ENCODE measurements at regions not wholly inside any gene's neighbourhood (a gene's known extent, or its start where the extent isn't known, plus 50 kb on each side); places are given as distances from the start of the nearest gene placed in this dataset.

- no peaks in the 10 kb centered on the region for H3K27me3 ChIP-seq (ENCODE audit: insufficient read depth, low read length)
- no peaks in the 10 kb centered on the region for H3K9me3 ChIP-seq (ENCODE audit: insufficient read depth, low read depth, low read length)
- 92% methylated on average over 2 of the region's 2 CpGs for WGBS
- H3K36me3 ChIP-seq (ENCODE audit: insufficient read depth, low read length) = no peaks in the 10 kb centered on the region
- no peak overlapping the region for H3K27ac ChIP-seq (ENCODE audit: low read depth, low read length)
- H3K4me1 ChIP-seq (ENCODE audit: insufficient read depth, low read length) = no peaks in the 10 kb centered on the region
- H3K4me3 ChIP-seq (ENCODE audit: low read length) = no peak overlapping the region
- H3K9ac ChIP-seq (ENCODE audit: low read depth, low read length) = no peak overlapping the region
Measured at GRCh38 chr4:81756042-81756441, 284.3 kb upstream of the RASGEF1B start.

GRCh38 chr4:81754169-81754568 is 282.5 kb upstream of the RASGEF1B start:
- H3K4me3 ChIP-seq (ENCODE audit: low read length) = no peak overlapping the region
- H3K27me3 ChIP-seq (ENCODE audit: insufficient read depth, low read length) = no peaks in the 10 kb centered on the region
- H3K9me3 ChIP-seq (ENCODE audit: insufficient read depth, low read depth, low read length) = no peaks in the 10 kb centered on the region
- H3K4me1 ChIP-seq (ENCODE audit: insufficient read depth, low read length) = no peaks in the 10 kb centered on the region
- H3K9ac ChIP-seq (ENCODE audit: low read depth, low read length) = no peak overlapping the region
- H3K36me3 ChIP-seq (ENCODE audit: insufficient read depth, low read length) = no peaks in the 10 kb centered on the region
- WGBS = 94% methylated on average over 4 of the region's 4 CpGs
- H3K27ac ChIP-seq (ENCODE audit: low read depth, low read length) = no peak overlapping the region

GRCh38 chr4:81751531-81752289 is 280.0 kb upstream of the RASGEF1B start:
- Histone ChIP-seq H3K9ac (ENCODE audit: low read depth, low read length) (no peak overlapping the region), H3K36me3 (ENCODE audit: insufficient read depth, low read length) (no peaks in the 10 kb centered on the region), H3K4me1 (ENCODE audit: insufficient read depth, low read length) (no peaks in the 10 kb centered on the region), H3K9me3 (ENCODE audit: insufficient read depth, low read depth, low read length) (no peaks in the 10 kb centered on the region), H3K27me3 (ENCODE audit: insufficient read depth, low read length) (no peaks in the 10 kb centered on the region), H3K4me3 (ENCODE audit: low read length) (no peak overlapping the region), H3K27ac (ENCODE audit: low read depth, low read length) (no peak overlapping the region)
- 93% methylated on average over 6 of the region's 6 CpGs for WGBS

GRCh38 chr4:81747242-81747930 is 275.7 kb upstream of the RASGEF1B start:
- Histone ChIP-seq H3K36me3 (ENCODE audit: insufficient read depth, low read length) (no peaks in the 10 kb centered on the region), H3K4me1 (ENCODE audit: insufficient read depth, low read length) (peaks cover 6% of the 10 kb centered on the region; the same call in 1 of the 2 replicates), H3K9me3 (ENCODE audit: insufficient read depth, low read depth, low read length) (no peaks in the 10 kb centered on the region), H3K4me3 (ENCODE audit: low read length) (no peak overlapping the region), H3K27me3 (ENCODE audit: insufficient read depth, low read length) (no peaks in the 10 kb centered on the region), H3K27ac (ENCODE audit: low read depth, low read length) (no peak overlapping the region), H3K9ac (ENCODE audit: low read depth, low read length) (no peak overlapping the region)
- 89% methylated on average over 2 of the region's 2 CpGs for WGBS

GRCh38 chr4:81746773-81747172 is 275.1 kb upstream of the RASGEF1B start:
- H3K36me3 ChIP-seq (ENCODE audit: insufficient read depth, low read length) = no peaks in the 10 kb centered on the region
- H3K4me1 ChIP-seq (ENCODE audit: insufficient read depth, low read length) = peaks cover 8% of the 10 kb centered on the region; the same call in 1 of the 2 replicates
- no CpG with 5 or more reads among the region's 1 CpG for WGBS
- no peak overlapping the region for H3K9ac ChIP-seq (ENCODE audit: low read depth, low read length)
- no peaks in the 10 kb centered on the region for H3K27me3 ChIP-seq (ENCODE audit: insufficient read depth, low read length)
- no peak overlapping the region for H3K4me3 ChIP-seq (ENCODE audit: low read length)
- no peak overlapping the region for H3K27ac ChIP-seq (ENCODE audit: low read depth, low read length)
- H3K9me3 ChIP-seq (ENCODE audit: insufficient read depth, low read depth, low read length) = no peaks in the 10 kb centered on the region

GRCh38 chr4:81746071-81746470 is 274.4 kb upstream of the RASGEF1B start:
- Histone ChIP-seq H3K36me3 (ENCODE audit: insufficient read depth, low read length) (no peaks in the 10 kb centered on the region), H3K4me1 (ENCODE audit: insufficient read depth, low read length) (peaks cover 8% of the 10 kb centered on the region; the same call in 1 of the 2 replicates), H3K27ac (ENCODE audit: low read depth, low read length) (no peak overlapping the region), H3K27me3 (ENCODE audit: insufficient read depth, low read length) (no peaks in the 10 kb centered on the region), H3K9ac (ENCODE audit: low read depth, low read length) (no peak overlapping the region), H3K9me3 (ENCODE audit: insufficient read depth, low read depth, low read length) (no peaks in the 10 kb centered on the region), H3K4me3 (ENCODE audit: low read length) (no peak overlapping the region)
- WGBS = no CpG with 5 or more reads among the region's 2 CpGs

GRCh38 chr4:81745050-81745449 is 273.3 kb upstream of the RASGEF1B start:
- 81% methylated on average over 2 of the region's 3 CpGs for WGBS
- no peak overlapping the region for H3K4me3 ChIP-seq (ENCODE audit: low read length)
- no peak overlapping the region for H3K27ac ChIP-seq (ENCODE audit: low read depth, low read length)
- H3K9ac ChIP-seq (ENCODE audit: low read depth, low read length) = no peak overlapping the region
- no peaks in the 10 kb centered on the region for H3K36me3 ChIP-seq (ENCODE audit: insufficient read depth, low read length)
- no peaks in the 10 kb centered on the region for H3K9me3 ChIP-seq (ENCODE audit: insufficient read depth, low read depth, low read length)
- peaks cover 8% of the 10 kb centered on the region; the same call in 1 of the 2 replicates for H3K4me1 ChIP-seq (ENCODE audit: insufficient read depth, low read length)
- no peaks in the 10 kb centered on the region for H3K27me3 ChIP-seq (ENCODE audit: insufficient read depth, low read length)

GRCh38 chr4:81743731-81744435 is 272.2 kb upstream of the RASGEF1B start:
- Histone ChIP-seq H3K27ac (ENCODE audit: low read depth, low read length) (no peak overlapping the region), H3K36me3 (ENCODE audit: insufficient read depth, low read length) (no peaks in the 10 kb centered on the region), H3K4me1 (ENCODE audit: insufficient read depth, low read length) (peaks cover 8% of the 10 kb centered on the region; the same call in 1 of the 2 replicates), H3K4me3 (ENCODE audit: low read length) (no peak overlapping the region), H3K27me3 (ENCODE audit: insufficient read depth, low read length) (no peaks in the 10 kb centered on the region), H3K9me3 (ENCODE audit: insufficient read depth, low read depth, low read length) (no peaks in the 10 kb centered on the region), H3K9ac (ENCODE audit: low read depth, low read length) (no peak overlapping the region)
- WGBS = 92% methylated on average over 9 of the region's 9 CpGs

GRCh38 chr4:81740487-81740886 is 268.8 kb upstream of the RASGEF1B start:
- Histone ChIP-seq H3K9ac (ENCODE audit: low read depth, low read length) (no peak overlapping the region), H3K36me3 (ENCODE audit: insufficient read depth, low read length) (no peaks in the 10 kb centered on the region), H3K27me3 (ENCODE audit: insufficient read depth, low read length) (no peaks in the 10 kb centered on the region), H3K9me3 (ENCODE audit: insufficient read depth, low read depth, low read length) (no peaks in the 10 kb centered on the region), H3K4me3 (ENCODE audit: low read length) (no peak overlapping the region), H3K27ac (ENCODE audit: low read depth, low read length) (no peak overlapping the region), H3K4me1 (ENCODE audit: insufficient read depth, low read length) (peaks cover 8% of the 10 kb centered on the region; the same call in 1 of the 2 replicates)

GRCh38 chr4:81738891-81739290 is 267.2 kb upstream of the RASGEF1B start:
- no peaks in the 10 kb centered on the region for H3K9me3 ChIP-seq (ENCODE audit: insufficient read depth, low read depth, low read length)
- H3K36me3 ChIP-seq (ENCODE audit: insufficient read depth, low read length) = no peaks in the 10 kb centered on the region
- H3K4me3 ChIP-seq (ENCODE audit: low read length) = no peak overlapping the region
- no peaks in the 10 kb centered on the region for H3K27me3 ChIP-seq (ENCODE audit: insufficient read depth, low read length)
- peaks cover 8% of the 10 kb centered on the region; the same call in 1 of the 2 replicates for H3K4me1 ChIP-seq (ENCODE audit: insufficient read depth, low read length)
- H3K9ac ChIP-seq (ENCODE audit: low read depth, low read length) = no peak overlapping the region
- H3K27ac ChIP-seq (ENCODE audit: low read depth, low read length) = no peak overlapping the region

All from HUES64 (cell line).